ENCODE measurements at regions not wholly inside any gene's neighbourhood (a gene's known extent, or its start where the extent isn't known, plus 50 kb on each side); places are given as distances from the start of the nearest gene placed in this dataset.

DNA sequence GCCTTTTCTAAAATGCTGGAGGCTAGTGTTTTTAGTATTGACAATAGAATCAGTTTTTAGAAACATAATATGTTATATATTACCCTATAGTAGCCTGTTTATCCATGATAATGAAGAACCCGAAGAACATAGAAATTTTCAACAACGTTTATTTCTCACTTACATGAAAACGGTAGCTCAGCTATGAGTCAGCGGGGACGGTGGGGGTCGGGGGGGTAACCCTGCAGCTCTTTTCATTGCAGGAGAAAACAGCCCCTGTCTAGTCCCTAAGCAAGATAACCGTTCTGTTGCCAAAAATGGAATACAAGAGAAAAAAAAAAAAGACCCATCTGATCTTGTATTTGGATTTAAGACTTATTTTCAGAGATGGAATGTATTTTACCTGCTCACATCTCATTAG is 1758.4 kb upstream of the AGA start:
- no peak for DNase-seq
- H3K27ac Mint-ChIP-seq: no peak overlapping the region
- no peaks in the 10 kb centered on the region for H3K27me3 Mint-ChIP-seq
- H3K4me1 Mint-ChIP-seq: no peaks in the 10 kb centered on the region
- H3K36me3 Mint-ChIP-seq: no peaks in the 10 kb centered on the region
- ChIA-PET CTCF (no interaction called here), POLR2A (no interaction called here)
- Histone ChIP-seq H3K27ac (ENCODE audit: low read depth, low read length) (no peak overlapping the region), H3K4me1 (ENCODE audit: insufficient read depth, low read length) (no peaks in the 10 kb centered on the region), H3K27me3 (ENCODE audit: insufficient read depth, low read length, poor library complexity, severe bottlenecking) (no peaks in the 10 kb centered on the region), H3K36me3 (ENCODE audit: insufficient read depth, low read length) (no peaks in the 10 kb centered on the region), H3K9me3 (ENCODE audit: low read length) (no peaks in the 10 kb centered on the region), H3K4me3 (ENCODE audit: low read length) (no peak overlapping the region)
- peaks cover 0 to 24% (median 2%) of the 10 kb centered on the region in 5 donors for H3K9me3 Mint-ChIP-seq
- no peak overlapping the region for H3K4me3 Mint-ChIP-seq

DNA sequence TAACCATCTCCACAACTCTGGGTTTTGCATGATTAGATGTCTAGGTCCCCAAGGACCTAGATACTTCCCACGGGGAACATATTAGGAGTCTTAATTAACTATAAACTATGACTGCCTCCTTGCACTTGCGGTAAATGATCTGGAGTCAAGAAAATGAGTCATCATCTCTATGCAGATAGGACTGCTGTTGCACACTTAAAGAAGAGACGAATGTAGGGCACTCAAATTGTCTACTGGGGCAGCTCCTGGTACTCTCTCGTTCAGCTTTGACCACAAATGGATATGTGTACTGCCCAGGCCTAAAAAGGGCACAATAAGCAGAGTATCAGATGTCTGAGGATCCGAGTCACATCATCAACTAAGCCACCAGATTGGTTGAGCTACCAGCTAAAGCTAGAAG is 1783.4 kb upstream of the AGA start:
- no peak overlapping the region for H3K27ac ChIP-seq (ENCODE audit: low read depth, low read length)
- peaks cover 3 to 23% (median 12%) of the 10 kb centered on the region in 5 donors for H3K9me3 Mint-ChIP-seq
- H3K36me3 ChIP-seq (ENCODE audit: insufficient read depth, low read length): no peaks in the 10 kb centered on the region
- no peak overlapping the region for H3K27ac Mint-ChIP-seq
- no peak overlapping the region for H3K4me3 Mint-ChIP-seq
- H3K4me1 ChIP-seq (ENCODE audit: insufficient read depth, low read length): no peaks in the 10 kb centered on the region
- DNase-seq: no peak
- CTCF ChIA-PET: no interaction called here
- H3K9me3 ChIP-seq (ENCODE audit: low read length): no peaks in the 10 kb centered on the region
- H3K4me3 ChIP-seq (ENCODE audit: low read length): no peak overlapping the region
- H3K27me3 ChIP-seq (ENCODE audit: insufficient read depth, low read length, poor library complexity, severe bottlenecking): no peaks in the 10 kb centered on the region
- no peaks in the 10 kb centered on the region for H3K27me3 Mint-ChIP-seq
- no peaks in the 10 kb centered on the region for H3K4me1 Mint-ChIP-seq
- no peaks in the 10 kb centered on the region for H3K36me3 Mint-ChIP-seq
- POLR2A ChIA-PET: no interaction called here

GRCh38 chr4:179248821-179249220 is 1806.6 kb upstream of the AGA start:
- no peaks in the 10 kb centered on the region for H3K4me1 ChIP-seq (ENCODE audit: insufficient read depth, low read length)
- no peak overlapping the region for H3K27ac Mint-ChIP-seq
- peaks cover 0 to 1% (median 0%) of the 10 kb centered on the region in 3 donors for H3K36me3 Mint-ChIP-seq
- H3K4me3 ChIP-seq (ENCODE audit: low read length): no peak overlapping the region
- no peak overlapping the region for H3K27ac ChIP-seq (ENCODE audit: low read depth, low read length)
- CTCF ChIA-PET: no interaction called here
- no peaks in the 10 kb centered on the region for H3K36me3 ChIP-seq (ENCODE audit: insufficient read depth, low read length)
- H3K4me3 Mint-ChIP-seq: no peak overlapping the region
- no peaks in the 10 kb centered on the region for H3K27me3 ChIP-seq (ENCODE audit: insufficient read depth, low read length, poor library complexity, severe bottlenecking)
- no peaks in the 10 kb centered on the region for H3K27me3 Mint-ChIP-seq
- DNase-seq: no peak
- no peaks in the 10 kb centered on the region for H3K9me3 ChIP-seq (ENCODE audit: low read length)
- H3K9me3 Mint-ChIP-seq: peaks cover 2 to 11% (median 6%) of the 10 kb centered on the region in 5 donors
- POLR2A ChIA-PET: no interaction called here
- H3K4me1 Mint-ChIP-seq: no peaks in the 10 kb centered on the region

- Histone ChIP-seq H3K27ac (ENCODE audit: low read depth, low read length) (no peak overlapping the region), H3K36me3 (ENCODE audit: insufficient read depth, low read length) (no peaks in the 10 kb centered on the region), H3K4me1 (ENCODE audit: insufficient read depth, low read length) (no peaks in the 10 kb centered on the region), H3K9me3 (ENCODE audit: low read length) (no peaks in the 10 kb centered on the region), H3K27me3 (ENCODE audit: insufficient read depth, low read length, poor library complexity, severe bottlenecking) (no peaks in the 10 kb centered on the region), H3K4me3 (ENCODE audit: low read length) (no peak overlapping the region)
- Mint-ChIP-seq H3K4me3 (no peak overlapping the region), H3K9me3 (peaks cover 0 to 16% (median 11%) of the 10 kb centered on the region in 5 donors), H3K4me1 (no peaks in the 10 kb centered on the region), H3K27me3 (no peaks in the 10 kb centered on the region), H3K27ac (no peak overlapping the region), H3K36me3 (no peaks in the 10 kb centered on the region)
- ChIA-PET CTCF (no interaction called here), POLR2A (no interaction called here)
- DNase-seq: no peak
Observed at GRCh38 chr4:179268791-179269190, 1826.6 kb upstream of the AGA start.

DNA sequence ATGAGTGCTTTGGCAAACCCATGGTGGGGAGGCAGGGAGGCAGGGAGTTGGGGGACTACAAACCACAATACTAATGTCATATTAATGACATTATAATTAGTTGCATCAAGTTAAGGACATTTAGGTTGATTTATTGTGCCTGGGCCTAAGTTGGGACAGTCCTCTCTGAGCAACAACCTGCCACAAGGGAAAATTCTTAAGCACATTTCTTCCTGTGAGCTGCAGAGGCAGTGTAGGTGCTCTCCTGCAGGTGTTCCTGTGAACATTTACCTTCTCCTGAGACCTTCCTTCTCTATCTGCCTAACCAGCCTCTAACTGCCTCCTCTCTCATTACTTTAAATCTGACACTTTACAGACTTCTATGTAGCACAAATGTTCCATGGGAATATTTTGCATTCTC is 1830.0 kb upstream of the AGA start:
- H3K27ac ChIP-seq (ENCODE audit: low read depth, low read length): no peak overlapping the region
- Mint-ChIP-seq H3K9me3 (peaks cover 2 to 16% (median 13%) of the 10 kb centered on the region in 5 donors), H3K36me3 (no peaks in the 10 kb centered on the region), H3K27me3 (no peaks in the 10 kb centered on the region), H3K4me1 (no peaks in the 10 kb centered on the region), H3K4me3 (no peak overlapping the region), H3K27ac (no peak overlapping the region)
- no peaks in the 10 kb centered on the region for H3K36me3 ChIP-seq (ENCODE audit: insufficient read depth, low read length)
- H3K27me3 ChIP-seq (ENCODE audit: insufficient read depth, low read length, poor library complexity, severe bottlenecking): no peaks in the 10 kb centered on the region
- ChIA-PET CTCF (no interaction called here), POLR2A (no interaction called here)
- H3K4me3 ChIP-seq (ENCODE audit: low read length): no peak overlapping the region
- H3K9me3 ChIP-seq (ENCODE audit: low read length): no peaks in the 10 kb centered on the region
- H3K4me1 ChIP-seq (ENCODE audit: insufficient read depth, low read length): no peaks in the 10 kb centered on the region
- DNase-seq: no peak

DNA sequence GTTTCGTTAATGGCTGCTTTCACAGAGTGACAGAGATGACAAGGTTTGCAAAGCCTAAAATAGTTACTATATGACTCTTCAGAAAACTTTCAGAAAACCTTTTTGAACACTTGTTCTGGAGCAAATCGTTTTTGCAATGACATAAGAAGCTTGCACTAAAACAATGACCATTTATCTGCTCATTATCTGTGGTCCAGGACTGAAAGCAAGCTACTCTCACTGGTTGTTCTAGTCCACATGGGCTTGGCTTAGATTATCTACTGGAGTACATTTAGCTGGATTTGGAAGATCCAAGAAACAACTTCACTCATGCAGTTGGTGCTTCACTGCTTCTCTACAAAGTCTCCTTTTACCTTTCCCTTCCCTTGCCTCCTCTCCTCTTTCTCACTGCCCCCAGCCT is 1836.4 kb upstream of the AGA start:
- CTCF ChIA-PET: no interaction called here
- no peaks in the 10 kb centered on the region for H3K36me3 Mint-ChIP-seq
- H3K27me3 Mint-ChIP-seq: no peaks in the 10 kb centered on the region
- H3K4me3 Mint-ChIP-seq: no peak overlapping the region
- peaks cover 6 to 19% (median 15%) of the 10 kb centered on the region in 5 donors for H3K9me3 Mint-ChIP-seq
- no peaks in the 10 kb centered on the region for H3K27me3 ChIP-seq (ENCODE audit: insufficient read depth, low read length, poor library complexity, severe bottlenecking)
- POLR2A ChIA-PET: no interaction called here
- H3K27ac Mint-ChIP-seq: no peak overlapping the region
- DNase-seq: no peak
- no peaks in the 10 kb centered on the region for H3K9me3 ChIP-seq (ENCODE audit: low read length)
- H3K4me3 ChIP-seq (ENCODE audit: low read length): no peak overlapping the region
- H3K36me3 ChIP-seq (ENCODE audit: insufficient read depth, low read length): no peaks in the 10 kb centered on the region
- no peak overlapping the region for H3K27ac ChIP-seq (ENCODE audit: low read depth, low read length)
- H3K4me1 Mint-ChIP-seq: no peaks in the 10 kb centered on the region
- H3K4me1 ChIP-seq (ENCODE audit: insufficient read depth, low read length): no peaks in the 10 kb centered on the region

DNA sequence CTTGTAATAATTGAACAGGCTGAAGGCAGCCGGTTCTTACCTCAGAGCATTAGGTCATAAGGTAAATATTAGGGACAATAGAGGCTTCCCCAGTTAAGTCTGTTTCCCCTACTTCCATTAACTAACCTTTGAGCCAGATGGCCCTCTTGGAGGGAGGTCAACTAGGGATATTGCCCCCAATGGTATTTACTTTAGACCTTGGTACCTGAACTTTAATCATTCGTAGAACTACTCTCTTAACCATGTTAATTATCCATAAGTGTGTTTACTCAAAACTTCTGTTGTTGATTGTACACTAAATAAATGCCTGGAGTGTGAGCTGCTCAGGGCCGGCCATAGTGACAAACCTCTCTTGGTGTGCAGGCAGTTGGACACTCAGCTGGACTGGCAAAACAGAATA is 1843.5 kb upstream of the AGA start:
- Mint-ChIP-seq H3K9me3 (peaks cover 12 to 43% (median 18%) of the 10 kb centered on the region in 5 donors), H3K4me3 (no peak overlapping the region), H3K27ac (no peak overlapping the region), H3K27me3 (no peaks in the 10 kb centered on the region), H3K4me1 (no peaks in the 10 kb centered on the region), H3K36me3 (no peaks in the 10 kb centered on the region)
- DNase-seq: no peak
- Histone ChIP-seq H3K27ac (ENCODE audit: low read depth, low read length) (no peak overlapping the region), H3K4me3 (ENCODE audit: low read length) (no peak overlapping the region), H3K36me3 (ENCODE audit: insufficient read depth, low read length) (no peaks in the 10 kb centered on the region), H3K9me3 (ENCODE audit: low read length) (no peaks in the 10 kb centered on the region), H3K4me1 (ENCODE audit: insufficient read depth, low read length) (no peaks in the 10 kb centered on the region), H3K27me3 (ENCODE audit: insufficient read depth, low read length, poor library complexity, severe bottlenecking) (no peaks in the 10 kb centered on the region)
- ChIA-PET POLR2A (no interaction called here), CTCF (no interaction called here)

GRCh38 chr4:179291657-179292056 is 1849.4 kb upstream of the AGA start:
- no peaks in the 10 kb centered on the region for H3K4me1 Mint-ChIP-seq
- DNase-seq: no peak
- no peaks in the 10 kb centered on the region for H3K27me3 ChIP-seq (ENCODE audit: insufficient read depth, low read length, poor library complexity, severe bottlenecking)
- no peaks in the 10 kb centered on the region for H3K4me1 ChIP-seq (ENCODE audit: insufficient read depth, low read length)
- H3K9me3 ChIP-seq (ENCODE audit: low read length): no peaks in the 10 kb centered on the region
- H3K36me3 ChIP-seq (ENCODE audit: insufficient read depth, low read length): no peaks in the 10 kb centered on the region
- no peak overlapping the region for H3K4me3 Mint-ChIP-seq
- H3K36me3 Mint-ChIP-seq: peaks cover 0 to 2% (median 0%) of the 10 kb centered on the region in 3 donors
- H3K27ac Mint-ChIP-seq: no peak overlapping the region
- CTCF ChIA-PET: no interaction called here
- H3K27ac ChIP-seq (ENCODE audit: low read depth, low read length): no peak overlapping the region
- H3K27me3 Mint-ChIP-seq: no peaks in the 10 kb centered on the region
- H3K4me3 ChIP-seq (ENCODE audit: low read length): no peak overlapping the region
- POLR2A ChIA-PET: no interaction called here
- peaks cover 9 to 42% (median 15%) of the 10 kb centered on the region in 5 donors for H3K9me3 Mint-ChIP-seq

- H3K27ac Mint-ChIP-seq: no peak overlapping the region
- peaks cover 3 to 38% (median 9%) of the 10 kb centered on the region in 5 donors for H3K9me3 Mint-ChIP-seq
- Histone ChIP-seq H3K27me3 (ENCODE audit: insufficient read depth, low read length, poor library complexity, severe bottlenecking) (no peaks in the 10 kb centered on the region), H3K4me3 (ENCODE audit: low read length) (no peak overlapping the region), H3K9me3 (ENCODE audit: low read length) (no peaks in the 10 kb centered on the region), H3K36me3 (ENCODE audit: insufficient read depth, low read length) (no peaks in the 10 kb centered on the region), H3K27ac (ENCODE audit: low read depth, low read length) (no peak overlapping the region), H3K4me1 (ENCODE audit: insufficient read depth, low read length) (no peaks in the 10 kb centered on the region)
- no peak for DNase-seq
- H3K27me3 Mint-ChIP-seq: no peaks in the 10 kb centered on the region
- H3K4me1 Mint-ChIP-seq: no peaks in the 10 kb centered on the region
- H3K36me3 Mint-ChIP-seq: peaks cover 0 to 2% (median 0%) of the 10 kb centered on the region in 3 donors
- no peak overlapping the region for H3K4me3 Mint-ChIP-seq
- ChIA-PET POLR2A (no interaction called here), CTCF (no interaction called here)
Observed at GRCh38 chr4:179292468-179292867, 1850.2 kb upstream of the AGA start.
